HG03565 (cell line): ENCODE measurements at regions not wholly inside any gene's neighbourhood (a gene's known extent, or its start where the extent isn't known, plus 50 kb on each side); places are given as distances from the start of the nearest gene placed in this dataset.
"Not testable (repeated sequence)": the region's sequence is repeated elsewhere in the genome, so short reads cannot be mapped to it uniquely, and the experiment has no call there.

Source experiments
- ATAC-seq: cut with Tn5 transposase; IDR thresholded peaks from one replicate; pipeline ENCODE4 v1.9.1; 2021; ENCODE audit warnings: mild to moderate bottlenecking, moderate library complexity; ENCODE audit not compliant: unreplicated experiment

- no peak for ATAC-seq
These were observed 53.5 kb upstream of the CDH9 start for GRCh38 chr5:27091858-27092257.

GRCh38 chr5:27088822-27089221 lies 50.4 kb upstream of the CDH9 start:
- not testable (repeated sequence) for ATAC-seq
